ENCODE measurements at regions not wholly inside any gene's neighbourhood (a gene's known extent, or its start where the extent isn't known, plus 50 kb on each side); places are given as distances from the start of the nearest gene placed in this dataset.

- H3K4me3 ChIP-seq (replicated peaks in 1 of 2; ENCODE audit: low read depth in 2 of 2, low read length in 2 of 2): no peak overlapping the region
- DNase-seq (ENCODE audit: low read depth in 2 of 2): no peak
- TF ChIP-seq, protein P1, sequence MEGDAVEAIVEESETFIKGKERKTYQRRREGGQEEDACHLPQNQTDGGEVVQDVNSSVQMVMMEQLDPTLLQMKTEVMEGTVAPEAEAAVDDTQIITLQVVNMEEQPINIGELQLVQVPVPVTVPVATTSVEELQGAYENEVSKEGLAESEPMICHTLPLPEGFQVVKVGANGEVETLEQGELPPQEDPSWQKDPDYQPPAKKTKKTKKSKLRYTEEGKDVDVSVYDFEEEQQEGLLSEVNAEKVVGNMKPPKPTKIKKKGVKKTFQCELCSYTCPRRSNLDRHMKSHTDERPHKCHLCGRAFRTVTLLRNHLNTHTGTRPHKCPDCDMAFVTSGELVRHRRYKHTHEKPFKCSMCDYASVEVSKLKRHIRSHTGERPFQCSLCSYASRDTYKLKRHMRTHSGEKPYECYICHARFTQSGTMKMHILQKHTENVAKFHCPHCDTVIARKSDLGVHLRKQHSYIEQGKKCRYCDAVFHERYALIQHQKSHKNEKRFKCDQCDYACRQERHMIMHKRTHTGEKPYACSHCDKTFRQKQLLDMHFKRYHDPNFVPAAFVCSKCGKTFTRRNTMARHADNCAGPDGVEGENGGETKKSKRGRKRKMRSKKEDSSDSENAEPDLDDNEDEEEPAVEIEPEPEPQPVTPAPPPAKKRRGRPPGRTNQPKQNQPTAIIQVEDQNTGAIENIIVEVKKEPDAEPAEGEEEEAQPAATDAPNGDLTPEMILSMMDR (IDR thresholded peaks at IDR 0.05; ENCODE audit: low read depth, low read length): no peak
Observed at GRCh38 chr11:92128026-92128425, 96.6 kb upstream of the FAT3 start.

DNA sequence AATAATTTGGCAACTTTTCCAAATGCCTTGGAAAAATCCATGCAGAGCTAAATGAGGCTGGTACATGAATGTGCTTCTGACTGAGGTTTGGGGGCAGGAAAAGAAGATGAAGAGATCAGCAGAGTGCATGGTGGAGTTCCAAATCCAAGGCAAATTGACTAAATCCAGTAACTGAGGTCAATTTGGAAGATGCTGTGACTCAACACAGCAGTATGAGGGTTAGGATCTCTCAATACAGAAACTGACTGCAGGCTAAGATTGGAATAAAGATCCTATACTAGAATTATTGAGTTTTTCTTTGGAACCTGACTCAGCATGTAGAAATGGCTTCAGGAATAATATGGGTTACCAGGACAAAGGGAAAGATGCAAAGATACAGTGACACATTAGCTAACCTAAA lies 99.3 kb upstream of the FAT3 start:
- TF ChIP-seq, protein P1 (IDR thresholded peaks at IDR 0.05; ENCODE audit: low read depth, low read length): no peak
- no peak for DNase-seq (ENCODE audit: low read depth in 2 of 2)
- no peak overlapping the region for H3K4me3 ChIP-seq (replicated peaks in 1 of 2; ENCODE audit: low read depth in 2 of 2, low read length in 2 of 2)

GRCh38 chr11:92123540-92123939 lies 101.1 kb upstream of the FAT3 start:
- H3K4me3 ChIP-seq (replicated peaks in 1 of 2; ENCODE audit: low read depth in 2 of 2, low read length in 2 of 2): no peak overlapping the region
- TF ChIP-seq, protein P1 (IDR thresholded peaks at IDR 0.05; ENCODE audit: low read depth, low read length): no peak
- peak; percentile 20 to 35 for DNase-seq (ENCODE audit: low read depth in 2 of 2)

DNA sequence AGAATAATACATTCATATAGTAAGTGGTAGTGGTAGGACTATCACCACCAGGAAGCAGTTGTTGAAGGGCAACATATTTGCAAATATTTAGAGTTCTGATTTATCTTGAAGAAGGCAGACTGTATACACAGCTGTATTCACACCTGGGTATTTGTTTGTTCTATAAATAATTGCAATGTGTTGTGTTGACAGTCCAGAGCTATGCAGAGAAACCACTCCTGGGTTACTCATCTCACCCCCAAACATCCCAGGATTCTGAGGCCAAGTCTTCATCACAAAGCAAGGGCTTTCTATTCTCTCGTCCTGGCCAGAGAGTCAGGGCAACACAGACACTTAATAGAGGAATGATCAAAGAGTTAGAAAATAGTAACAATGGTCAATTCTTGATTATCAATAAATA lies 102.1 kb upstream of the FAT3 start:
- H3K4me3 ChIP-seq (replicated peaks in 1 of 2; ENCODE audit: low read depth in 2 of 2, low read length in 2 of 2): no peak overlapping the region
- peak in 1 of 2 donors; percentile 2 for DNase-seq (ENCODE audit: low read depth in 2 of 2)
- TF ChIP-seq, protein P1 (IDR thresholded peaks at IDR 0.05; ENCODE audit: low read depth, low read length): no peak

- TF ChIP-seq, protein P1 (IDR thresholded peaks at IDR 0.05; ENCODE audit: low read depth, low read length): no peak
- no peak for DNase-seq (ENCODE audit: low read depth in 2 of 2)
- no peak overlapping the region for H3K4me3 ChIP-seq (replicated peaks in 1 of 2; ENCODE audit: low read depth in 2 of 2, low read length in 2 of 2)
Observed at GRCh38 chr11:92111287-92111686, 113.3 kb upstream of the FAT3 start.

GRCh38 chr11:92109466-92109865 lies 115.2 kb upstream of the FAT3 start:
- TF ChIP-seq, protein P1 (IDR thresholded peaks at IDR 0.05; ENCODE audit: low read depth, low read length): no peak
- H3K4me3 ChIP-seq (replicated peaks in 1 of 2; ENCODE audit: low read depth in 2 of 2, low read length in 2 of 2): no peak overlapping the region
- DNase-seq (ENCODE audit: low read depth in 2 of 2): no peak

- TF ChIP-seq, protein P1 (IDR thresholded peaks at IDR 0.05; ENCODE audit: low read depth, low read length): no peak
- DNase-seq (ENCODE audit: low read depth in 2 of 2): no peak
- no peak overlapping the region for H3K4me3 ChIP-seq (replicated peaks in 1 of 2; ENCODE audit: low read depth in 2 of 2, low read length in 2 of 2)
Observed at GRCh38 chr11:92107331-92107730, 117.3 kb upstream of the FAT3 start.

All from cardiac fibroblast (primary cell).